GM21717 (cell line): ENCODE measurements at regions not wholly inside any gene's neighbourhood (a gene's known extent, or its start where the extent isn't known, plus 50 kb on each side); places are given as distances from the start of the nearest gene placed in this dataset.
"Not testable (repeated sequence)": the region's sequence is repeated elsewhere in the genome, so short reads cannot be mapped to it uniquely, and the experiment has no call there.

Experiments used
- ATAC-seq: cut with Tn5 transposase; IDR thresholded peaks from one replicate; pipeline ENCODE4 v1.9.1; 2021; ENCODE audit warnings: mild to moderate bottlenecking, moderate library complexity; ENCODE audit not compliant: unreplicated experiment

DNA sequence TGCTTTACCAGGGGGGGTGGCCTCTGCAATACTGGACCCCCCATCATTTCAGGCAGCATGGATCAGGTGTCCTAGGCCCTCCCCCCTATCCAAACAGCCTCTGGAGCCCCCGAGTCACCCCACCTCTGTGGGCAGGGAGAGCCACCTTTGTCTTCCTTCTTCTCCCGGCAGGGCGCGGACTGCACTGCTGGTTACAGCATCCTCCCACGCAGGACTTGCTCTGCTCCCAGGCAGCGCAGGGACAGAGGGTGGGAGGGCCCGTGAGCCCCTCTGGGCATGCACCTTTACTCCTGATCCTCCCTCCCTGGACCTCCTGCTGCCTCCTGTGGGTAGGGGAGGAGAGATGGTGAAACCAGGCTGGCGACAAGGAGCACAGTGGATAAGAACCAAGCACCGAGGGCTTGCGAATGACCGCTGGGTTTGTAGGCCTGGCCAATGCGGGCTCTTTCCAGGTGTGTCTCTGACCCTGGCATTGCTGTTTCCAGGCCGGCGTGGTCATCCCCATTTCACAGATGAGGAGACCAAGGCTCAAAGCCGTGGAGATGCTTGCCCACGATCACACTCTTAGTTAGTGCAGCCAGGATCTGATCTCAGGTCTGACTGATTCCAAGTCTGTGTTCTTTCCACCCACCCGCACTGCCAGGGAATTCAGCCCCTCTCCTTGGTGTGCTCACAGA is 73.6 kb upstream of the TARDBP start:
- ATAC-seq, result no peak

DNA sequence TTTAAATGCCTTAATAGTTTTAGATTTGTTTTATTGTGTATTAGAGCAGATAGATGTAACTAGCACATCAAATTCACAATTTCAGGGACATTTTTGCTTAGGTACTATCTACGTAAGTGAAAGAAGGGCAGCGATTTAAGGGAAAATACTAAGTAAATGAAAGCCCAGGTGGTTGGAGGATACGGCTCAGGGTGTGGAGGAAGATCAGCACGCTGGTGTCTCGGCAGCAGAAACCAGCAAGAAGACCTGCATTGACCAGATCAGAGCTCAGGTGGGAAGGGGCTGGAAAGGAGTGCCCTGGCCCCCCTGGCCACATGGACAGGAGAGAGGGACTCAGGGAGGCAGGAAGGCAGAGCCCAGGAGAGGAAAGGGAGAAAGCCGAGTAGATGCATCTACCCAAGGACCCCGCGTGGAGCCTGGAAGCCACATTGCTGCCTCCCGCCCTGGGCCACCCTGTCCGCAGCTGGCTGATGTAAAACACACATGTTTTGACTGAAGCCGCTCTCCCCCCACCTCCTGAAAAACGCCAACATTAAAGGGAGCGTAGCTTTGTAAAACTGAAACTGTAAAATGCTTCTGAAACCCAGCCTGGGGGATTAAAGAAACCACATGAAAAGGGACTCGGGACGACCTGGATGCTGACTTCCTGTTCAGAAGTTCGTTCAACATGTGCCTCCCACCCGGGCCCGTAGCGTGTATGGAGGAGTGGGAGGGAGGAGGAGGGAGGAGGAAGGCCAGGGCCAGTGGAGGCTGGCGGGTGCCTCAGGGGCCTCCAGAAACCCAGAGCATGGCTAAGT is 72.6 kb upstream of the TARDBP start:
- peak; percentile 62 for ATAC-seq

DNA sequence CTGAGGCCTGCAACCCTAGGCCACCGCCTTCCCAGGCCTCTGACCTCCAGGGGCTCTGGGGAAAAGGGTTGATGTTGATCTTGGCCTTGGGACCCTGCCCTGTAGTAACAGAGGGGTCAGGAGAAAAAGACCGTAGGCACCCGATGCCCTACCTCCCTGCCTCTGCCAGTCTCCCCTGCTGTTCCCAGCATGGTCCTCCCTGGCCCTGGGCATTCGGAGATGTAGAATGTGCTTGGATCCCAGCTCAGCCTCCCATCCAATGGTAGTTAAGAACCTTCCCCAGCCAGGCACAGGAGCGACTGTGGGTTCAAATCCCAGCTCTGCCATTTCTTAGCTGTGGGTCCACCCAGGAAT is 72.0 kb upstream of the TARDBP start:
- no peak for ATAC-seq

DNA sequence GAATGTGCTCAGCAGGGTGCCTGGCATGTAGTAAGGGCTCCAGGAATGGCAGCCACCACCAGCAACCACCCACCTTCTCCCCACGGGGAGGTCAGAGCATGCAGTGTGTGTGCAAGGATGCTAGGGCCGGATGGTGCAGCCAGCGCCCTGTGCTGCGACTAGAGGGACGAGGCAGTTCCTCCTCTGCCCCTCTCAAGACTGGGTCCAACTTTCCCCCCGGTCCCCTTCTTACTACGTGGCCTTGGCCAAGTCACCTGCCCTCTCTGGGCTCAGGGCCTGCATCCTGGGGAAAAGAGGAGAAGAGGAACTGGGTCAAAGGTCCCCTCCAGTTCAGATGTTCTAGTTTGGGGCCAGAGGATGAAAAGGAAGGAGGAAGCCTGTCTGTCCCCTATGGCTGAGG is 71.6 kb upstream of the TARDBP start:
- no peak for ATAC-seq

DNA sequence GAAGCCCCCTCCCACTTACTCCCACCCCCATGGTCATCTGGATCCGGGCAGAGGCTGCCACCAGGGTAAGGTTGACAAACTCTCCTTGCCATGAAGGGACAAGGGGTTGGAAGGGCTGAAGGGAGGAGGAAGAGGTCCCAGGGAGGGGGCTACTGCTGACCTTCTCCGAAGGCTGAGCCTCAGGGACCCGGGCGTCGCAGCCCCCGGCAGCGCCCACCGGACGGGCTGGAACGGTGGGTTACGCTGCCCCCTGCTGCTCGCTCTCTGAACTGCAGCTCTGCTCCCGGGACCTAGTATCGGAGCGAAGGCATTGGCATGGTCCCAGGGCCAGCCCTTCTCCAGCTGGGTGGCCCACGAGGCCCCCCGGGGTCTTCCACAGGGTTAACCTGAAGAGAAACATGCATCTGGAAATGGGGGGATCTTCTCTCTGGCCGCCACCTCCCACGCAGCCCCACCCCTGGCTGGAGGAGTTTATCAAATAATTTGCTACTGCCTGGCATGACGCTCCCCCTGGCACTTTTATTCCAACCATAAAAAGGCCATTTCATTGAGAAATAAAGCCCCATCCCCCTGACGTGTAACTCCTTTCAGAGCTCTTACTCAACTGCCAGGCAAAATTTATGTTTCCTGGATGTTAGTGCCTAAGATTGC is 70.4 kb upstream of the TARDBP start:
- no peak for ATAC-seq

DNA sequence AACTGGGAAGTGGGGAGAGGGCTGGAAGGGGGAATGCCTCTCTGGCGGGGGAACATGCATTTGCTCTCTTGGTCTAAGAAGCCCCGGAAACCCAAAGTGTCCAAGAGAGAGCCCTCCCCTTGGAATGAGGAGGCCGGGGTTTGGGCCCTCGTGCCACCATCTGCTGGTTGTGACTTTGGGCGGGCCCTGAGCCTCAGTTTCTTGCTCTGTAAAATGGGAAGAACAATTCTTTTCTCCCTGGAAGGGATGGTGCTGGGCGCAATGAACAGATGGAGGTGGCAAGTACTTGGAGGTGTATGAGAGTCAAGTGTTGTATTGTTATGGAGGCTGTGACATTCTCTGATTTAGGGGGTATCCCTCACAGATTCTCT is 69.9 kb upstream of the TARDBP start:
- ATAC-seq, result no peak

DNA sequence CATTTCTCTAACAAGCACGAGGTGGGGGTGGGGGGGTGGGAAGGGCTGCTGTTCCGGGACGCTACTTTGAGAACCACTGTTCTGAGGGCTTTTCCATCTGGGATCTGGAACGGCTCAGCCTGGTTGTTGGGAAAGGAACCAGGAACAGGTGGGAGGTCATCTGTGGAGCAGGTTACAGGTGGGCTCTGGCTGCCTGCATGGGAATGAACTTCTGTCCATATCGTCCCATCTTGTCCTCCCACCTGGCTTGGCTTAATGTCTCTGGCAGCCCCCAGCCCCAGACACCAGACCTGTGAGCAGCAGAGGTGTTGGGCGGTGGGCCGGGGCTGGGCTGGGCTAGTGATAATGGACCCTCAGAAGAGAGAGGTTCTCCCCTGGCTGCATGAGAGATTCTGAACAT is 69.4 kb upstream of the TARDBP start:
- ATAC-seq, result no peak

DNA sequence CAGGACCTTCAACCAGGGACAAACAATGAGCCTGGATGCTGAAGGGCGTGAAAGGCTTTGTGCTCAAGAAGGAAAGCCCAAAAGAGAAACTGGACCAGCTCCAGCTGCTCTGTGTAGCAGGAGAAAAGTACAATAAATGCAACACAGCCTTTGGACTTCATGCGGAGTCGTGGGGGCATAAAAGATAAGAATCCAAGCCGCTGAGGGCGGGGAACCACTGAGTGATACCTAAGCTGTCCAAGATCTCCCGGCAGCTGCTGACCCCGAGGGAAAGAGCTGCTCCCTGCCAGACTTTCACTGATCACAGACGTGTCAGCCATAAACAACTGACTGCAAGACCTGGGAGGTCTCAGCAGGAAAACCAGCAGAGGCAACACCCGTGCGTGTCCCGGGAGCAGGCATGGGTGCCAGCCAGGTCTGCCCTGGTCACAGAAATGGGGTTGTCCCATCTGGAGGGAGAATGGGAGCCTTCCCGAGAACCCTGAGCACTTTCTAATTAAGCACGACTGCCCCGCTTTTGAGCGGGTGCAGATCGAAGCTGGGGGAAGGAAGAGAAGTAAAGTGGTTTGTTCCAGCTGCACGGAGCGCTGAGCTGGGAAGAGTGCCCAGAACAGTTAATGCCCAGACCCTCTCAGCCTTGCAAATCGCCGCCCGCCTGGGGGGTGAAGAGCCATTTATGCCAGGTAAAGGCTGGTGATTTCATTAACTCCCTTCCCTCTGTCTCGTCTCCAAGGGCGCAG is 68.3 kb upstream of the TARDBP start:
- ATAC-seq, result no peak

DNA sequence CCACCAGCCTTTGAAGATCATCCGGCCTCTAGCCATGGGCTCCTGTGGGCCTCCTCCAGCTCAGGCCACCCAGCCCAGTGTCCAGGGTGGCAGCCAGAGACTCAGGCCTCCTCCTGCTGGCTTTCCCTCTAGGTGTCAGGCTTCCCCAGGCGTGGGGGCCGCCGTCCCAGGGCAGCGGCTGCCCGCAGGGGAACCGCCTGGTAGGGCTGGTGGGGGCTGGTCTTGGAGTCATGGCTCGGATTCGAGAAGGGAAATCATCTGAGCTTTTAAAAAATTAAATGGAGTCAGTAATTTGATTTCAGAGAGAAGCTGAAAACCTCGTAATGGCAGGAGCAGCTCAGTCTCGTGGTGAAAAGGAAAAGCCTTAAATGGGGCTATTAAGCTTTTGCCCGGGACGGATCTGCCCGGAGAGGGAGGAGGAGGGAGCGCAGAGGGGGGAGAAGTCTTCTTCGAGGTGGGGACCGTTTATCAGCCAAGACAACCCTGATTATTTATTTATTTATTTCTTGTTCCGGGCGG is 66.4 kb upstream of the TARDBP start:
- ATAC-seq, result no peak

DNA sequence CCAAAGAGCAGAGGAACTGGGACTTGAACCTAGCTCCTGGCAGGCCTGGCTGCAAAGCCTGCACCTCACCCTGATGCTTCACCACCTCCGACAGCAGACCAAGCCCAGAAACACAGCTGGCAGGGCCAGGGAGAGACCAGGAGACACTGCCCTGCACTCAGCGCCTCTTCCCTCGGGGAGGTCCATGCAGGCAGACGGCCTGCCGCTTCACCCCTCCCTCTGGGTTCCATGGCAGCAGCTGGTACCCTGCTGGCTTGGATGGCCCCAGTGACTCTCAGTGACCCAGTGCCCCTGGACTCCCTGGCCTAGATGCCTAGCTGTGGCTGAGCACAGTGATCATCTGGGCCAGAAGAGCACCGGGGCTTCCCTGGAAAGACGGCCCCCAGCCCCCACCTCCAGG is 65.3 kb upstream of the TARDBP start:
- no peak for ATAC-seq

DNA sequence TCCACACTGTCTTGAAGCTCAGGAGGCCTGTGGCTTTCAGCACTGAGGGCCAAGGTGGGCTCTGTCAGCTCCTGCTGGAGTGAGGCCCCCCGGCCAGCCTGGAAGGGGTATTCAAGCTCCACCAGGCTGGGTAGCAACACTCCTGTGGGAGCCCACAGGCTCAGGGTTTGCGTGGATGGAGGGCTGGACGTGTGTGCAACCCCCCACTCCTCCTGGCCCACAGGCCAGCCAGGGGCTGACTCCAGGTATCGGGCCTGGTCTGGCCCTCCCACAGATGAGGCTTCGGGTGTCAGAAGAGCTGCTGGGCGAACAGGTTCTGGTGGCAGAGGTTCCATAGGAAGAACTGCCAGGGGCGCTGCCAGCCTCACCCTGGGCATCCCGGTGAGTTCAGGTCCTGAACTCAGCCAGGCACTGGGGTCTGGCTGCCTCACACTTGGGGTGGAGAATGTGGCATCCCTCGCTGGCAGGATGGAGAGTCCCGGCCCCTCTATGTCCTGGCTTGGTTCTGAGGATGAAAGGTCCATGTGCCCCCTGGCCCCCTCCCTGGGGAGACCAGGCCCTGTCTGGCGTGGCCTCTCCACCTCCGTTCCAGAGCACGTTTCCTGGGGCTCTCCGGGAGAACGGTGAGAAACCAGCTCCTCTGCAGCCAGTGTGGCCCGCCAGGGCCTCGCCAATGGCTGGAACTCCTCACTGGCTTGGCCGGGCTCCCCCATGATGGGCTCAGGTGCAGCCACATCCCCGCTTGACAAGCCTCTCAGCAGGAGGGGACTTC is 64.6 kb upstream of the TARDBP start:
- ATAC-seq, result no peak

DNA sequence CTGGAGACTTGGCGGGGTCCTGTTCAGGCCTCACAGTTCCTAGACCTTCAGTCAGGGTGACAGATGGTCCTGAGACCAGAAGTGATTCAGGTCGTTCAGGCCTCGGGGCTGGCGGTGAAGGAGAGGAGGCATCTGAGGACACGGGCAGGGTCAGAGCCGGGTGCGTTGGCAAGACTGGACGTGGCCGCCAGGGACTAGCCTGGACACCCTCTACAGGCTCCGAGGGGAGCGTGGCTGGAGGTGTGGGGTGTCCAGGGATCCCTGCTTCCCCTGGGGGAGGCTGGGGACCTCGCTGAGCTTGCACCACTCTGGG is 64.0 kb upstream of the TARDBP start:
- no peak for ATAC-seq

DNA sequence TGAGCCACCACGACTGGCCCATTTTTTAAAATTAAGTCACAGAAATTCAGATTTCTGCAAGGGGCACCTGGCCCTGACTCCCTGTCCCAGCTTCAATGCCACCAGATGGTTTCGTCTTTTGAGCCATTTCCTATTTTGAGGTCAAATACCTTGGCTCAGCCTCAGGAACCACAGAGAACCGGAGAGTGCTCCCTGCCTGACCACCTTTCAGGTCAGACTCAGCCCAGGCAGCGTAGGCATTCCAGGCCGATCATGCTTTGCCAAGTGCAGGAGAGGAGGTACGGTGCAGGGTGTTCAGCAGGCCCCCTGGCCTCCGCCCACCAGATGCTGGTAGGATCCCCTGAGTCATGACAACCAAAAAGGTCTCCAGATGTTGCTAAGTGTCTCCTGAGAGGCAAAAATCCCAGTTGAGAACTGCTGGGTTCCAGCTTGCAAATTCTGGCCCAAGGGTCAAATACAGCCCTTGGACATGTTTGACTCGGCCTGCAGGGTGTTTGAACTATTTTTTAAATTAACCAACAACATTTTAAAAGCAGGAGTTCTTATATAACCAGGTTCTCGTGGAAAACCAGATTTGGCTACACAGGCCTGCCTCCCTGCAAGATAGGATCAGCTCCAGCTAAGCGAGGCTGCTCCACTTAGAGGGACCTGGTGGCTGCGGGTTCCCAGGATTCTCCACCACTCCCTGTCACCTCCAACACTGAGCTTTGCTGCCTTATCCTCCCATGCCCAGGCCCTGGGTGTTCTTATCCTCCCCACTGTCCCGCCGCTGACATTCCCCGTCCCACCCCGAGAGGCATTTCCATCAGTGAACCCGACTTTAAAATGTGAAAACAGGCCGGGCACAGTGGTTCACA is 61.9 kb upstream of the TARDBP start:
- ATAC-seq, result no peak

DNA sequence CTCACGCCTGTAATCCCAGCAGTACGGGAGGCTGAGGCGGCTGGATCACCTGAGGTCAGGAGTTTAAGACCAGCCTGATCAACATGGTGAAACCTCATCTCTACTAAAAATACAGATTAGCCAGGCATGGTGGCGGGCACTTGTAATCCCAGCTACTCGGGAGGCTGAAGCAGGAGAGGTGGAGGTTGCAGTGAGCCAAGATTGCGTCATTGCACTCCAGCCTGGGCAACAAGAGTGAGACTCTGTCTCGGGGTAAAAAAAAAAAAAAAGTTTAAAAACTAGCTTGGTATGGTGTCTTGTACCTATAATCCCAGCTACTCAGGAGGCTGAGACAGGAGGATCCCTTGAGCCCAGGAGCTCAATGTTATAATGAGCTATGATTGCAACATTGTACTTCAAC is 61.2 kb upstream of the TARDBP start:
- ATAC-seq, result not testable (repeated sequence)

DNA sequence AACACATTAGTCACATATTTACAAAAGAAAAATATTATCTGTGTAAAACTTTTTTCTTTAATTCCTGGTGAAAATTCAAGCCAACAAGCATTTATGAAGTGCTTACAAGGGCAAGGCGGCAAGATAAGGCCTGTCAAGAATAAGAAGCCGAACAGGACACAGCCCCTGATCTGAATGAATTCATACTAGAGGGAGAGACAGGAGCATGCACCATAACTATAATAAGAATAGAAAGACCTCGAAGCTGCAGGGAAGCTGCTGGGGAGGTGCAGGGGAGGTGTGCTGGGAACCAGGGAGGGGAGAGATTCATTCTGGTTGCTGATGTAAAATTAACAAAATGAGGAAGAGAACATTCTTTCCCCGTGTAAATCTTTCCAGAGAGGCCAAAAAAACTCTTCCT is 60.5 kb upstream of the TARDBP start:
- no peak for ATAC-seq

DNA sequence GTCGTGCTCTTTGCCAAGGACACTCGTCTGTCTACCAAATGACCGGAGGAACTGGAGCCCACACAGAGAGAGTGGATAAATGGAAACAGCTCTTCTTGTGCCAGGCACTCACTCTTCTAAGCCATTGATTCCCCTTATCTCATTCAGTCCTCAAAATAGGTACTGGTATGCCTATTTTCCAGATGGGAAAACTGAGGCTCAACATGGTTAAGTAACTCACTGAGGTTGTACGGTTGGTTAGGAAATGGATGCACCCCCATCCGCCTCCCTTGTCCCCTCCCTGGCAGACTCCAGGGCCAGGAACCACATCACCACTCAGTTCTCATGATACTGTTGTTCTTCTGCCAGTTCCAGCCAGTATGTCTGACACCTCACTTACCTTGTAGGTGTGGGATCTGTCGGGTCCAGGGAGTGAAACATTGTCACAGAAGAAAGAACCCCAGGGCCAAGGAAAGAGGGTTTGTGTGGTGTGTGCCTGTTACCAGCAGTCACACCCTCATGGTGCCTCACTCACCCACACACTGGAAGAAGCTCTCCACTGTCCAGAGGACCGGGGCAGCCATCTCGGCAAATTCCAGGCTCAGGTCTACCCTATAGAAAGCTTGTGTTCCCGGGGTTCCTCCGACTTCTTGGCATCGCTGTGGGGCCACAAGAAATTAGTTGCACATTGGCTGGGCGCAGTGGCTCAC is 58.8 kb upstream of the TARDBP start:
- ATAC-seq, result no peak

DNA sequence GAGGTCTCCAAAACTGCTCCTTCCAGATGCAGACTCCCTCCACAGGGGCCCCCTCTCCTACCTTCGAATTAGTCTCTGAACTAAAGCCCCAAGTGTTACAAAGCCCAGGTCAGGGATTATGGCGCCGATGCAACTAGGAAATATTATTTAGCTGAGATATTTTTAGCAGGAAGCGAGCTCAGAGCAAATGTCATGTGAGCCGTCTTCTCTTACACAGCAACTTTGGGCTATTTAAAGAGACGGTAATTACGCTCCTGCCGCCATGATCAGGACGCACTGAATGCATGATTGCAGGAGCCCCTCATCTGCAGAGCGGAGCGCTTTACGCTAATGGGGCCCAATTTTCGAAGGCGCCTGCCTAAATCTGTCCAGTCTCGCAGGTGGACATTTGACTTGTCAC is 55.3 kb upstream of the TARDBP start:
- ATAC-seq, result no peak

DNA sequence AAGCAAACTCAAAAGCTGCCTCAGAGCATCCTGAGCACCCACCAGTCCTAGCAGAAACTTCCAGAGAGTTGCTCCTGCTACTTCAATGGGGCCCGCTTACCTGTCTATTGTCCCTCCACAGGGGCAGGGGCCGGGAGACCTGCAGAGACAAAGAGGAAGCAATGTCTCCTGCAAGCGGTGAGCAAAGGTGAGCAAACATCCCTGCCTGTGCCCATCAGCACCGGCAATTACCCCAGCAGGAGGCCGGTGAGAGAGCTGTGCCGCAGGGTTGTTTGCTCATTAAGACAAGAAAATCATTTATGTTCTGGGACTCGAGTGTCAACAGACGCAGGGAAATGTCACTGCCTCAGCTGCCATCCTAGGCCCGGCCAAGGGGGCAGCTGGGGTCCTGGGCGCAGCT is 53.8 kb upstream of the TARDBP start:
- no peak for ATAC-seq
